ENCODE measurements at regions not wholly inside any gene's neighbourhood (a gene's known extent, or its start where the extent isn't known, plus 50 kb on each side); places are given as distances from the start of the nearest gene placed in this dataset.

DNA sequence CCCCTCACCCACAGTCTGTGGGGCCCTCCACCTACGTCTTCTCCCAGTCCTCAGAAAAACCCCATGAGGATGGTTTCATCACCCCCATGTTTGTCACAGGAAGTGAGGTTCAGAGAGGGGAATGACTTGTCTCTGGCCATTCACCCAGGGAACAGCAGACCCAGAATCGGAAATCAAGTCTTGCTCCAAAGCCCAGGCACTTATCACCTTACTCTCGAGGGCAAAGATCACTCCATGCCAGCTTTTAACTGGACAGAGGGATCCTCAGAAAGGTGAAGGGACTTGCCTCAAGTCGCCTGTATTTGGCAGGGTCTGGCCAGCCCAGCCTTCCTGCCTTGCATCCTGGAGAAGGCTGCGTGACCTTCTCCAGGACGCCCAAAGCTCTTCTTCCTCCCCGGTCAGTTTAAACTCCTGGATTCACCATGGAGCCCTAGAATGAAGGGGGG is 57.9 kb upstream of the SSBP3 start:
- TF ChIP-seq HDAC2 (IDR thresholded peaks at IDR 0.05) (no peak), SP1 (CRISPR knock-in tag; IDR thresholded peaks at IDR 0.05) (no peak; the same call in 1 of the 2 replicates), TRIM28 (IDR thresholded peaks at IDR 0.05) (no peak), SMARCE1 (IDR thresholded peaks at IDR 0.05) (no peak), ZNF384 (IDR thresholded peaks at IDR 0.05; ENCODE audit: low read depth, low read length) (no peak), FOXK2 (conservative IDR thresholded peaks at IDR 0.05 in 1 of 2, IDR thresholded peaks at IDR 0.05 in 1 of 2; ENCODE audit: low read depth in 2 of 2) (no peak), NFATC3 (IDR thresholded peaks at IDR 0.05) (no peak), SAP30 (IDR thresholded peaks at IDR 0.05; ENCODE audit: borderline replicate concordance, insufficient read depth, low read depth, low read length, poor library complexity, severe bottlenecking) (no peak), RCOR1 (IDR thresholded peaks at IDR 0.05; ENCODE audit: borderline replicate concordance in 1 of 2, low read depth in 2 of 2, low read length in 2 of 2) (no peak)

Data from K562 (cell line).